SW 1271 (cell line): ENCODE measurements at regions not wholly inside any gene's neighbourhood (a gene's known extent, or its start where the extent isn't known, plus 50 kb on each side); places are given as distances from the start of the nearest gene placed in this dataset.
"Not testable (repeated sequence)": the region's sequence is repeated elsewhere in the genome, so short reads cannot be mapped to it uniquely, and the experiment has no call there.

ENCODE experiments used
- DNase-seq, 2 experiments: peaks; one replicate each; lab custom pipeline; 2025; lab: John Stamatoyannopoulos, UW

DNA sequence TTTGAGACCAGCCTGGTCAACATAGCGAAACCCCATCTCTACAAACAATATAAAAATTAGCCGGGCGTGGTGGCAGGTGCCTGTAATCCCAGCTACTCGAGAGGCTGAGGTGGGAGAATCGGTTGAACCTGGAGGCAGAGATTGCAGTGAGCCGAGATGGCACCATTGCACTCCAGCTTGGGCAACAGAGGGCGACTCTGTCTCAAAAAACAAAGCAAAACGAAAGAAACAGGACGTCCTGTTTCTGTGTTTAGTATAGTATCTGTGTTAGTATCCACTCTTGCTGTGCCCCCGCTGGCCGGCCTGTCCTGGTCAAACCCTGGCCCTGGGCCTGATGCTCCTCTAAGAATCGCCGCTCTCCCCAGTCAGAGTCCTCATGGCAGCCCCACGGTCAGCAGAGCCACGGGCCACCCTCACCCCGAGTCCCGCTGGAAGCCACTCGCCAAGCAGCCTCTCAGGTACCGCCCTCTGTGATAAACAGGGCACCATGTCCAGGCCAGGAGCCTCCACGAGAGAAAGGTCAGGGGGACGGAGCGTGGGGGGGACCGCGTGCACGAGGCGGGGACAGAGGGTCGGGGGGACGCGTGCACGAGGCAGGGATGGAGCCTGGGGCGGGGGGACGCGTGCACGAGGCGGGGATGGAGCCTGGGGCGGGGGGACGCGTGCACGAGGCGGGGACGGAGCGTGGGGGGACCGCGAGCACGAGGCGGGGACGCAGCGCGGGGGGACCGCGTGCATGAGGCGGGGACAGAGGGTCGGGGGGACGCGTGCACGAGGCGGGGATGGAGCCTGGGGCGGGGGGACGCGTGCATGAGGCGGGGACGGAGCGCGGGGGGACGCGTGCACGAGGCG, 384.5 kb downstream of the SMOC2 start:
- no peak for DNase-seq

DNA sequence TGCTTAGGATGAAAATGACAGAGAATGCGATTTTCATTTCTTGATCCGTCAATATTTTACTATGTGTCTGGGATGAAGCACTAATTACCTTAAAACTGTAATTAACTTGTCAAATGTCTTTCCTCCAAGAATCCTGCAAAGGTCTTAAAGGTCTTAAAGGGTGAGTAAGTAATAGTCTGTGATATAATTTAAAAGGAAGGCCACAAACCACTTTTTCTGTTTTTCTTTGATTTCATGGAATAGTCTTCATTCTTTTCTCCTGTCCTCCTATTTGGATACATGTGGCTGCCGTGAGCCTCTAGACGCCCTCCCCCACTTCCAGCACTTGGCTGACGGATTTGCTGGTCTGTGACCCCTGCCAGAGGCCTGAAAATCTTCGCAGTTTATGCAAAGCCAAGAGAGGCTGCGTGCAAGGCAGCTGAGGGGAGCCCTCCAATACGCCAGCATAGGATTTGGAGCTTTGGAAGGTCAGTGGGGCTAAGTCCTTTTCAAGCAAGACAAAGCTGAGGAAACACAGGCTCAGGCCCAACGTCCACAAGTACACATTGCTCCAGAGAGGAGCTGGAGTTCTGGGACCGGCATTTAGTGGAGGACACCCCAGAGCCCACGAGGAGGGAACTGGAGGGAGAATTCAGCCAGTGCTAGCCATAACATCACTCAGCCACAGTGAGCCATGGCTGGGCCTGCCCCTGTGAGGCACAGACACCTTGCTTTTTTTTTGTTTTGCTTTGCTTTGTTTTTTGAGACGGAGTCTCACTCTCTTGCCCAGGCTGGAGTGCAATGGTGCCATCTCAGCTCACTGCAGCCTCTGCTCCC, 382.6 kb downstream of the SMOC2 start:
- DNase-seq: no peak

DNA sequence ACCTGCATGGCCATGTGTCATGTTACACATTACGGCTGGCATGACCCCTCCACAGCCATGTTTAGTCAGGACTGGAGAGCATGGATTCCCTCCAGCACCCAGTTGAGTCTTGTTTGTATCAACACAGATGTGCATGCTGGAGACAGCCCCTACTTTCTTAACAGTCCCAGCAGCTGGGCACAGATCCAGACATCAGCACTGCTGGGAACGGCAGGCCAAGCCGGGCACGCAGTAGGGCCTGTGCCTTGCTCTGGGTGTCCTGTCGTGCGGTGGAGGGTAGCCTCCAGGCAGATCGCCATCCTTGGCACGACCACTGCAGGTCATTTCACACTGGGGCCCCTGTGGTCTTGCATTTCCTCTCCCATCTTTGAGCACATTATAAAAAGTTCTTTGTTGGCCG, 381.4 kb downstream of the SMOC2 start:
- DNase-seq: no peak

DNA sequence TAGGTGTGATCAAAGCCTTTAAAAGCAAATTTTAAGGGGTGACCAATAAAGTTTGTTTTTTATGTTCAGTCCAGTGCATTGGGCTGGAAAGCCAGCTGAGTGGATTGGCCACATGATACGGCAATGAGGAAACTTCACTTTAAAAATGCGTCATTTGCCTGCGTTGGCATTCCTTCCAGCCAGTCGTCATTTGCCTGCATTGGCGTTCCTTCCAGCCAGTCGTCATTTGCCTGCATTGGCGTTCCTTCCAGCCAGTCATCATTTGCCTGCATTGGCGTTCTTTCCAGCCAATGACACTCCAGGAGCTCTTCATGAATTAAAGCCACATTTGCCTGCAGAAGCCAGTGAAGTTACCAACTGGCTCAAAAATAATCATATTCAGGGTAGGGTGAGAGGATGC, 378.6 kb downstream of the SMOC2 start:
- no peak for DNase-seq

DNA sequence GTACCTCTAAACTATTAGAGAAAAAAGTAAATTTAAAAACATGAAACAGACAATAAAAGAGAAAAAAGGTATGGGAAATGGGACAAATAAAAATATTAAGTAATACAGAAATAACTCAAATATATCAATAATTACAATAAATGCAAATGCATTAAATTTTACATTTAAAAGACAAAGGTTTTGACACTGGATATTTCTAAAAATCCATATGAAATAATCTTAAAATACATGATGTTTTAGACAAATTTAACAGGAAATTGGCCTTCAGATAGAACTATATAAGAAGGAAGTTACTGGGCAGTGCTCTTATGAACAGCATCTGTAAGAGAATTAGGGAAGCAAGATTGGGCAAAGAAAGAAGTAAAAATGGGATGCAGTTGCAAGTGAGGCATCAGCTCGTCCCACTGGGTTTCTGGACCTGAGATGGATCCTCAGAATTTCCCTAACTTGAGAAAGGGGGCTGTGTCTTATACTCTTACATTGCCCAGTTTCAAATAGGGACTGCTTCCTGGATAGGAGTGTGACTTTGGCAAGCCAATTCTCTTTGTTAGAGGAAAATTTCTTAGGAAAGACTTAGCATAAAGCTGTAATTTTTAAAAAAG, 376.7 kb downstream of the SMOC2 start:
- DNase-seq: no peak

DNA sequence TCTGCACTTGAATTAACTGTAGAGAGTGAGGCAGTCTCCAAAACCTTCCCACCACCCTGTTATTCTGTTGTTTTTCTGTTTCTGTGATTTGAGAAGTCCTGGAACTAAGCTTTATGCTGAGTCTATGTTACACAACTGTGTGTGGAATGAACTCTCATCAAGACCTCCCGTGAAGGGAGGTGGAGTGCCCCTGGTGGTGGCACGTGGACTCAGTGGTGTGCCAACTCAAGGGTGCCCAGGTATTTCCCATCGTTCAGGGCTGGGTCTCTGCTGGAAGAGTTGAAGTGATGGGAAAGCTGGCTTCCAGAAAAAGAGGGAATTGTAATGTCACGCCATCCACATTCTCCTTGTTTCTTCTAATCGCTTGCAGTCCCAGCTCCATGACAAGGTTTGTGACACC, 374.2 kb downstream of the SMOC2 start:
- no peak for DNase-seq

DNA sequence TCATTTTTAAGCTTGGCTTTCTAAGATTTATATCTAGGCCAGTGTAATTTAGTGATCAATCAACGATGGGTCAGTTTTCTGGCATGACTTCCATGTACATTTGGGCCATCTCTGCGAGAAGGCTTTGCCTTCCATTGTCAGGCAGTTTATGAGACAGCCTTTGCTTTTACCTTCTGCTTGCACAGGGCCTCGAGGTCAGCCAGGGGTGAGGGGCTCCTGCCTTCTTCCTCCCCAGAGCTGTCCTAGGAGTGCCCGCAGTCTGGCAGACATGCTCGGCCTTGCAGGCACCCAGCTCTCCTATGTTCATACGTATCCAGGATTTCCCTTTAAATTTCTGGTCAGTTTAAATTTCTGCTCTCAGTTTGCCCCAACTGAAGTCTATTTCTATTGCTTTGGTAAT, 367.2 kb downstream of the SMOC2 start:
- no peak for DNase-seq

DNA sequence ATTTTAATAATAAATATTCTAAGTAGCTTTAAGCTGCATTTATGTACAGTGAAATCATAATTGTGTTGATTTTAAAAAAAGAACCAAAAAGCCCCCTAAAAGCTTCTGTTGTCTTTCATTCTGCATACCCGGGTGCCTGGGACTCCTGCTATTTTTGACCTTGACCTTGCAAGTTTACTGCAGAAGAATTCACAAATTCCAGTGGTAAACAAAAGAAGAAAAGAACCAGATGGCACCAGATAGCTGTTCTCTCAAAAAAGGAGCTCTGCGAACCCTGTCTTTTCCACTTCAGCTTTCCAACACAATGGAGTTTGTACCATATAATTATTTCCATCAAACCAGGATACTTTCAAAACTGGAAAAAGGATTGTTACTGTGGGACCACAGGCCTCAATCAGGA, 363.3 kb downstream of the SMOC2 start:
- no peak for DNase-seq

DNA sequence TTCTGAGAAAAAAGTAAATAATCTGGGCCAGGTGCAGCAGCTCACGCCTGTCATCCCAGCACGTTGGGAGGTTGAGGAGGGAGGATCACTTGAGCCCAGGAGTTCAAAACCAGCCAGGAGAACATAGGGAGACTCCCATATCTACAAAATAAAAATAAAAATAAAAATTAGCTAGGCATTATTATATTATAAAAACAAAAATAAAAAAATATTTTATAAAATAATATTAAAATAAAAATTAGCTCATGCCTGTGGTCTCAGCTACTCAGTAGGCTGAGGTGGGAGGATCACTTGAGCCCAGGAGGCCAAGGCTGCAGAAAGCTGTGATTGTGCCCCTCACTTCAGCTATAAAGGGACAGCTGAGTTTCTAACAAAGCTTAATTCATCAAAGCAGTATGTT, 362.9 kb downstream of the SMOC2 start:
- DNase-seq: no peak

DNA sequence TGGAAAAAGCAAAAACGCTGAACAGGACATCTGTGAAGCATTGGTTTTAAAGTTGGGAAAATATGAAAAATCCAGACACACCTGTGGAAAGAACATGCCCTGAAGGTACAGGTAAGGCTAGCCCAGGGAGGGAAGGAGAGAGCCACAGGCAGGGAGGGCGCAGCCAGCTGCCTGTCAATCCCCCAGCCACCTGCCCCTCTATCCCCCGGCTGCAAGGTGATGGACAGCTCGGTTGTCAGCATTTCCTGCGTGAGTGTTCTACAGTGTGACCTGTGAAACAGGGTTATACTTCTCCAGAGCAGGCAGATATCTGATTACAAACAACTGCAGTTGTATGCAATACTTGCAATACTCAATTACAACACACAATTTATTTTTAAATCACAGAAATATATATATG, 358.1 kb downstream of the SMOC2 start:
- no peak for DNase-seq

DNA sequence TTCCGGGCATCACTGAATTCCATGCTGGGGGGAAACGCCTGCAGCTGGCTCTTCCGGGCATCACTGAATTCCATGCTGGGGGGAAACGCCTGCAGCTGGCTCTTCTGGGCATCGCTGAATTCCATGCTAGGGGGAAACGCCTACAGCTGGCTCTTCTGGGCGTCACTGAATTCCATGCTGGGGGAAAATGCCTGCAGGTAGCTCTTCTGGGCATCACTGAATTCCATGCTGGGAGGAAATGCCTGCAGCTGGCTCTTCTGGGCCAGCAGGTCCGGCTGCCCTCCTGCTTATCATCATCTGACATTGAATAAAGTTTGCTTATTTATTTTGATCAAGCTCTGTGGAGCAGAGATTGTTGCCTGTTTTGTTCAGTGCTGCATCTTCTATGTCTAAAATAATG, 355.1 kb downstream of the SMOC2 start:
- no peak for DNase-seq

DNA sequence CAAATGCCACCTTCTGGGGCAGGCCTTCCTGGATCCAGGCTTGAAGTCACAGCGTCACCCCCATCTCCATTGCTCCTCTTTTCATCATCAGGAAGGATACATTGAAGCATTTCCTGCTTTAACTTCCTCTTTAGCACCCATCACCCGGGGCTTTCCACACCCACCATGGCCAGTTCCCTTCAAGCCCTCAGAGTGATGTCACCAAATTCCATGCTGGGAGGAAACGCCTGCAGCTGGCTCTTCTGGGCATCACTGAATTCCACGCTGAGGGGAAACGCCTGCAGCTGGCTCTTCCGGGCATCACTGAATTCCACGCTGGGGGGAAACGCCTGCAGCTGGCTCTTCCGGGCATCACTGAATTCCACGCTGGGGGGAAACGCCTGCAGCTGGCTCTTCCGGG, 354.6 kb downstream of the SMOC2 start:
- DNase-seq: not testable (repeated sequence)

DNA sequence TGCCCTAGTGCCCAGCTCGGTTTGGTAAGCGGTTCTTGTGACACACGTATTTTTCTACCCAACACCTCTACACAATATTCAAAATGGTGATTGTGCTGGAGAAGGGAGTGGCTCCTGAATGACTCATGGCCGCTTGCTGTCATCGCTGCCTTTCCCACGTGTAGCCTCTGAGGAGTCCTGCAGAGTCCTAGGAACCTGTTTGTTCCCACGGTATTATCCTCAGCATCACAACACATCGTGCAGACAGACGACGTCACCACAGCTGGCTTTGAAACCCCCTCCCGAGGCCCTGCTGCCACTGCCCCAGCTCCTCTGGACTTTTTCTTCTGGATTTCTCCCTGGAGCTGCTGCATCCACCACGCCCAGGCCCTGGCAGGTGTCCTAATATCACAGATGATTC, 353.5 kb downstream of the SMOC2 start:
- no peak for DNase-seq

DNA sequence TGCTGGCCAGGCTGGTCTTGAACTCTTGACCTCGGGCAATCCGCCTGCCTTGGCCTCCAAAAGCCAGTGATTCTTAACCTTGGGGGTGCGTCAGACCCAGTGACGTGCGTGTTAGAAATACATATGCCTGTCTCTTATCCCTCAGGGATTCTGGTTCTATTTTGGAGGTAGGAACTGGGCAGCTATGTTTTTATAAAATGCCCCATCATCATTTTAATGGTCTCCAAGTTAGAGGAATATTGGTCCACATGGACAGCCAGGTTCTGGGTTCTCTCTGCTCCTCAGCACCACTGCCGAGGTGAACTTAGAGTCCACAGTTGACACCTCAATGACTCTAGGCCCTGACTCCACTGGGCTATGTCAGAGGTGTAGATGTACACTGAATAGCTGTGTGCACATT, 352.7 kb downstream of the SMOC2 start:
- no peak for DNase-seq

DNA sequence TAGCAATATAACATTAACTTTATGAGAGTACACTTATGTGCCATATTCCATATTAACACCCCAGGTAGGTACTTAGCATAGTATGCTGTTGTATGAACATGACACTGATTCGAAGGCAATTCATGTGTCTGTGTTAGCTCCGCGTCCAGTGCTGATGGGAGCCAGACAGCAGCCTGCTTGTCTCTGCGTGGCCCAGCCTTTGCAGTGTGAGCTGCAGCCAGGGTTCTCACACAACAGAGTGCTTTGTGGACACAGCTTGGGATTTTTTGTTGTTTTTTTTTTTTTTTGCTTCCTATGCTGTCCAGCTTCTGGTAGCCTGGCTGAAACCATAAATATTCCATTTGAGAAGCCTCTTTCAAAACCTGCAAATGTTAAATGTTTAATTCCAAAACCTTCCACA, 350.9 kb downstream of the SMOC2 start:
- no peak for DNase-seq

DNA sequence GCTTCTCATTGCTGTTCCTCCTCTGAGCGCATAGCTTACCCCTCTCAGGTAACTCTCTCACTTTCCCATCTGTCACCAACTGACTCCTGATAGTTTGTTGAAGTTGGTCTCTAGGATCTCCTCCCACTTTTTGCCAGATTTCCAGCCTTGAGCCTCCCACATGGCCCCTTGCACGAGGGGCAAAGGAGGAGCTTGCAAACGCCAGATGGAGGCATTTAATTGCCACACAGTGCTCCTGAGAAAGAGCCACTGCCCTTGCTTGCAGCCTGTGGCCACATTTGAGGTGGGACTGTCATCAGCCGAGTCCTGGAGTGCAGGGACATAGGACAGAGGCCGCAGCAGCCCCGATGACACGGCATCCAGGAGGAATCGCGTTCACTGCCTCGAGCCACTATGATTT, 348.7 kb downstream of the SMOC2 start:
- no peak for DNase-seq

DNA sequence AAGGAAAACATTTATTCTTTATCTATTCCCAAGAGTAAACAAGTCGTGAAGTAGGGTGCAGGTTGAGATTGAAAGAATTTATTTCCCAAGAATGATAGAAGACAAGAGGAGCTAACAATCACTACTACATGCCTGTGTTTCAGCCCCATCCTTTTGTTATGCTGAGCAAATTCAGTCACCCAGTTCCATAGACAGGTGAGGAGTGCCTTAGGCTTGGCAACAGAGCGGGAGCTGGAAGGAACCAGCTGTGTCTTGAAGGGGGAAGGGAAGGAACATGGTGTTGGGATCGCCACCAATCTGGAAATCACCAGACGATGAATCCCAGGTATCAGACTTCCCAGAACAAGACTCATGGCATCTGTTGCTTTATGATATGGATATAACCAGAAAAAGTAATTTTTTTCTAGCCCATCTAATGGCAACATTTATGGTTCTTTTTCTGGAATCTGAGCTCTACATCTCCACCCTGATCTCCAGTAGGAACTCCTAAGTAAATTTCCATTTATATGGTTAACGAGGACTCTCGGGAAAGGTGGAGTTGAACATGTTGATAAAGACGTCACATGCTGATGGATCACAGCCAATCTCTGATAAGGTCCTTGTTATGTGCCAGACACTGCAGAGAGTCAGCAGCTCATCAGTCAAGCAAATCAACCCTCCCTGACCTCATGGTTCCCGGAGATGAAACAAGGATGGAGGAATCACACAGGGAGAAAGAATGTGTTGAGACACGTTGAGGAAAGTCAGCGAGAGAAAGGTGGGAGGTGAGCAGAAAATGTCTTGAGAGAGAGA, 344.9 kb downstream of the SMOC2 start:
- DNase-seq: no peak

DNA sequence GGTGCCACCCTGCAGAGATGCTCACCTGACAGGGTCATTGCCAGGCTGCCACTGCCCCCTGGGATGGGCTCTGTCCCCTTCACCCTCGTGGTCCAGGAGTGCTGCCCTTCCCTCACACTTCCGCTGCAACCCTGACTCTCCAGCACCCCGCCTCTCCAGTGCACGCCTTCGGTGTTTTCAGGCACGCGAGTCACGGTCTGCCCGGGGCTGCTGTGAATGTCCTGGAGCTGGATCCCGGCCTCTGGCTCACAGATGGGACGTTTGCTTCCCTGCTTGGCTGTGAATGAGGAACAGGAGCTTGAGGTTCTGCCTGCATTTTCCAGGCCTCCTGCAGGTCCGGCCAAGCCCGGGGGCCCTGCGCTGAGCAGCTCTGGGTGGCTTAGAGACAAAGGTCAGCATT, 343.4 kb downstream of the SMOC2 start:
- no peak for DNase-seq

DNA sequence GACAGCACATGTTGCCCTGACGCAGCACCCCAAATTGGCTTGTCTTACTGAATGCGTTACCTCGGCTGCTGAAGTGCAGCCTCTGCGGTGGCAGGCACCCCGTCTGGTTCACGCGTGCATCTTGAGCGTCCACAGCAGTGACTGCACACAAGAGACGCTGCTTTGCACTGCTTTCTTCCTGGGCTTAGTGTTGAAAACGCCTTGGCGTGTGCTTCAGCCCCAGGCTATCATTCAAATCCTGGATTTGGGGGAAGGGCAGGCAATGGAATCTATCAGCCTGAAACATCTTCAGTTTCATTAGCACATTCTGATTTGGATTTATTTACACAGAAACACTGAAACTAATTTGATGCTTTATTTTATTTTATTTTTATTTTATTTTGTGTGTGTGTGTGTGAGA, 342.7 kb downstream of the SMOC2 start:
- no peak for DNase-seq

DNA sequence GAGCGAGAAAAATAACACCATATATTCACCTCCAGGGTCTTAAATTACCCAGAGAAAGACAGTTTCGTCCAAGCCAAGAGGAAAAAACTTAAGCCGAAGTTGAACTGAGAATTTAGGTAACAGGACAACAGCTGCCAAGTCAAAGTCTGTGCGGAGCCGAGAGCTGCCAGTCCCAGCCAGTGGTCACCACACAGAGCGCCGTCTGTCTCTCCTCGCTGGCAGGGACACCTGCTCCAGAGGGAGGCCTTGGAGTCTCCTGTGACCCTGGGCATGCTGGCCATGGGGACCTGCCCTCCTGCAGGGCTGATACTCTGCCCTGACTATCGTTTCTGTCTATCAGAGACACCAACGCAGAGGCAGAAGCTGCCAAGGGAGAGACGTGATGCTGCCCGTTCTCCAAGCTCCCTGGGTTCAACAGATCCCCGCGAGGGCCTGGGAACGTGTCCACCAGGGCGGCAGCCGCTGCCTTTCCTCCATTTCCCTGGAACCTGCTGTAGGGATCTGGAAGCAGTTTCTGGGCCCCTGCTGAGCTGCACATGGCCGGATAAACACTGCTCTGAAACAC, 341.3 kb downstream of the SMOC2 start:
- DNase-seq: no peak

DNA sequence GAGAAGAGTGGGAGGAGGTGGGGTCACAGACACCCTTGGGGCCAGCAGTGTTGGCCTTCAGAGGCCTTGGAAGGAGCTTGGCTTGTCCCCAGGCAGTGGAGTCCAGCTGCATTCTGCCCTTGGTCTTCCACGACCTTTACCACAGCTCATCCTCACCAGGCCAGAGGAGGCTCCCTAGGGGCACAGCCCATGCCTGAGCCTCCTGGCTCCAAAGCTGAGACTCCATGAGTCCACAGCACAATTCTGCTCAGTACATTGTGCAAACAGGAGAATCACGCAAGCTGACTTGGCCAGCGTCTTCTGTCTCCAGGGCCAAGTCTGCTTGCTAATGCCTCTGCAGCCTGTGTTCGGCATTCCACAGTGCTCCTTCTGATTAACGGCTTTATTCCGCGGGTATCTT, 337.2 kb downstream of the SMOC2 start:
- DNase-seq: no peak

DNA sequence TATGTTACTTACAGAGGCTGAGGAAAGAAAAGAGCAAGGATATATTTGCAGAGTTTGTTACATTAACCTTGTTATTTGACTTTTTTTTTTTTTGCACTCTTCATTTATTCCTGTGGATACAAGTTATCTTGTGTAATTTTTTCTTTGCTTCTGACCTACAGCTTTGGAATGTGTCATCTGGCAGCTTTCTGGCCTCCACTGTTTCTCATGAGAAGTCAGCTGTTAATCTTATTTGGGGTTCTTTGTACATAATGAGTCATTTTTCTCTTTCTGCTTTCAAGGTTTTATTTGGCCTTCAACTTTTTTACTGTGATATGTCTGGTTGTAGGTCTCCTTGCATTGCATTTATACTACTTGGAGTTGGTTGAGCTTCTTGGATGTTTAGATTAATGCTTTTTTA, 333.4 kb downstream of the SMOC2 start:
- DNase-seq: no peak
